ENCODE measurements at regions not wholly inside any gene's neighbourhood (a gene's known extent, or its start where the extent isn't known, plus 50 kb on each side); places are given as distances from the start of the nearest gene placed in this dataset.
"Not testable (repeated sequence)": the region's sequence is repeated elsewhere in the genome, so short reads cannot be mapped to it uniquely, and the experiment has no call there.

GRCh38 chr1:67552336-67552759, 122.1 kb upstream of the SERBP1 start:
- no peak for DNase-seq (ENCODE audit: low read depth in 2 of 2)
- no peak for TF ChIP-seq CTCF (IDR thresholded peaks at IDR 0.05; ENCODE audit: low read depth, low read length)
- no peak overlapping the region for H3K4me3 ChIP-seq (replicated peaks in 1 of 2; ENCODE audit: low read depth in 2 of 2, low read length in 2 of 2)

DNA sequence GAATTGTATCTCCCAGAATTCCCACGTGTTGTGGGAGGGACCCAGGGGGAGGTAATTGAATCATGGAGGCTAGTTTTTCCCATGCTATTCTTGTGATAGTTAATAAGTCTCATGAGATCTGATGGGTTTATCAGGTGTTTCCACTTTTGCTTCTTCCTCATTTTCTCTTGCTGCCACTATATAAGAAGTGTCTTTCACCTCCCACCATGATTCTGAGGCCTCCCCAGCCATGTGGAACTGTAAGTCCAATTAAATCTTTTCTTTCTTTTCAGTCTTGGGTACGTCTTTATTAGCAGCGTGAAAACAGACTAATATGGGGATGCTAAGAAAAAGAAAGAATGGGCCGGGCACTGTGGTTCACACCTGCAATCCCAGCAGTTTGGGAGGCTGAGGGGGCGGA, 124.0 kb upstream of the SERBP1 start:
- not testable (repeated sequence) for H3K4me3 ChIP-seq (replicated peaks in 1 of 2; ENCODE audit: low read depth in 2 of 2, low read length in 2 of 2); DNase-seq (ENCODE audit: low read depth in 2 of 2)

GRCh38 chr1:67555461-67556296, 125.5 kb upstream of the SERBP1 start:
- no peak overlapping the region for H3K4me3 ChIP-seq (replicated peaks in 1 of 2; ENCODE audit: low read depth in 2 of 2, low read length in 2 of 2)
- no peak for TF ChIP-seq CTCF (IDR thresholded peaks at IDR 0.05; ENCODE audit: low read depth, low read length)
- no peak for DNase-seq (ENCODE audit: low read depth in 2 of 2)

DNA sequence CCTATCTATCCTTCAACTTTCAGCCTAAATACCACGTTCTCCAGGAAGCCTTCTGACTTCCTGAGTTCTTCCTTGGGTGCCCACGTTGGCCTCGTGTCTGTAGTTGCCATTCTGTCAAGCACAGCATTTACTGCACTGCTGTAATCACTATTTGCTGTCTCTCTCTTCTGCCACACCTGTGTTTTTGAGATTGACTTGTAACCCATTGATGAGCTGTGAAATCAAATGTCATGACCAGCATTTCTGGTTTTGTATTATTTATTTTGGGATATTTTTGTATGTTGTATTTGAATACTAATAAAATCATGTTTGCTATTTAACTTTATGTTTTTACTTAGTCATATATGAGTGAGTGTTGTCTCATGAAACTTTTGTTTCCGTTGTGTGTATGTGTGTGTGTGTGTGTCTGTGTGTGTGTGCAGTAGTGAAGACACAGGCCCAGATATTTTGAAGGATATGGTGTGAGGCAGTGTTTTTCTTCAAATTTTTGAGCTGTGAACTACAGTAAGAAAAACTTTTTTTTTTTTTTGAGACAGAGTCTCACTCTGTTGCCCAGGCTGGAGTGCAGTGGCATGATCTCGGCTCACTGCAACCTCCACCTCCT, 126.2 kb upstream of the SERBP1 start:
- TF ChIP-seq CTCF (IDR thresholded peaks at IDR 0.05; ENCODE audit: low read depth, low read length) = no peak
- no peak overlapping the region for H3K4me3 ChIP-seq (replicated peaks in 1 of 2; ENCODE audit: low read depth in 2 of 2, low read length in 2 of 2)
- DNase-seq (ENCODE audit: low read depth in 2 of 2) = no peak

GRCh38 chr1:67557696-67558448, 127.1 kb upstream of the GADD45A start:
- TF ChIP-seq CTCF (IDR thresholded peaks at IDR 0.05; ENCODE audit: low read depth, low read length) = no peak
- no peak for DNase-seq (ENCODE audit: low read depth in 2 of 2)
- no peak overlapping the region for H3K4me3 ChIP-seq (replicated peaks in 1 of 2; ENCODE audit: low read depth in 2 of 2, low read length in 2 of 2)

GRCh38 chr1:67558449-67559193, 126.4 kb upstream of the GADD45A start:
- no peak for TF ChIP-seq CTCF (IDR thresholded peaks at IDR 0.05; ENCODE audit: low read depth, low read length)
- DNase-seq (ENCODE audit: low read depth in 2 of 2) = no peak

More at GRCh38 chr1:67558449-67559193, 126.4 kb upstream of the GADD45A start:
- no peak overlapping the region for H3K4me3 ChIP-seq (replicated peaks in 1 of 2; ENCODE audit: low read depth in 2 of 2, low read length in 2 of 2)

All from cardiac fibroblast (primary cell).